Mesendoderm (in vitro differentiated cells): ENCODE measurements at regions not wholly inside any gene's neighbourhood (a gene's known extent, or its start where the extent isn't known, plus 50 kb on each side); places are given as distances from the start of the nearest gene placed in this dataset.

Source experiments
- DNase-seq: peaks from one replicate; pipeline ENCODE4 v3.0.0; 2013
- H2AK5ac ChIP-seq: 2 replicates; pipeline ENCODE4 v1.6.1; 2013; ENCODE audit warnings: low read length, inconsistent platforms
- H2BK120ac ChIP-seq: 2 replicates; pipeline ENCODE4 v1.6.1; 2013; ENCODE audit warnings: low read depth, mild to moderate bottlenecking, low read length, moderate library complexity, mixed read lengths
- H2BK15ac ChIP-seq: replicated peaks from 2 replicates; pipeline ENCODE4 v1.6.1; 2013; ENCODE audit warnings: low read depth, mild to moderate bottlenecking, moderate library complexity
- H2BK5ac ChIP-seq: 2 replicates; pipeline ENCODE4 v1.6.1; 2013; ENCODE audit warnings: low read length, inconsistent platforms
- H3K18ac ChIP-seq: 2 replicates; pipeline ENCODE4 v1.6.1; 2013; ENCODE audit warnings: mild to moderate bottlenecking, low read length, mixed read lengths
- H3K23ac ChIP-seq: one replicate; pipeline ENCODE4 v1.6.1; 2013; ENCODE audit warnings: low read length
- H3K27ac ChIP-seq: 2 replicates; pipeline ENCODE4 v1.5.1; 2013; ENCODE audit warnings: low read depth, mild to moderate bottlenecking, inconsistent platforms, low read length, moderate library complexity
- H3K27me3 ChIP-seq: 2 replicates; pipeline ENCODE4 v1.6.1; 2013; ENCODE audit warnings: low read length, control low read depth, mild to moderate bottlenecking, inconsistent platforms; ENCODE audit not compliant: insufficient read depth, poor library complexity
- H3K36me3 ChIP-seq: 2 replicates; pipeline ENCODE4 v1.6.1; 2013; ENCODE audit warnings: low read length, inconsistent platforms; ENCODE audit not compliant: control insufficient read depth, insufficient read depth
- H3K4ac ChIP-seq: one replicate; pipeline ENCODE4 v1.6.1; 2013; ENCODE audit warnings: low read depth, mild to moderate bottlenecking, low read length, moderate library complexity
- H3K4me1 ChIP-seq: 2 replicates; pipeline ENCODE4 v1.6.1; 2013; ENCODE audit warnings: low read depth, low read length, inconsistent platforms; ENCODE audit not compliant: control insufficient read depth
- H3K4me2 ChIP-seq: 2 replicates; pipeline ENCODE4 v1.6.1; 2013; ENCODE audit warnings: low read length
- H3K4me3 ChIP-seq: 2 replicates; pipeline ENCODE4 v1.5.1; 2013; ENCODE audit warnings: mild to moderate bottlenecking, low read length
- H3K56ac ChIP-seq: one replicate; pipeline ENCODE4 v1.6.1; 2013; ENCODE audit warnings: low read length
- H3K79me1 ChIP-seq: 2 replicates; pipeline ENCODE4 v1.6.1; 2013; ENCODE audit warnings: low read length, inconsistent platforms
- H3K79me2 ChIP-seq: 2 replicates; pipeline ENCODE4 v1.6.1; 2013; ENCODE audit warnings: mild to moderate bottlenecking, low read length; ENCODE audit not compliant: control insufficient read depth, insufficient read depth
- H3K9ac ChIP-seq: 2 replicates; pipeline ENCODE4 v1.6.1; 2013; ENCODE audit warnings: low read length, inconsistent platforms
- H4K5ac ChIP-seq: one replicate; pipeline ENCODE4 v1.6.1; 2013; ENCODE audit warnings: low read length
- H4K8ac ChIP-seq: one replicate; pipeline ENCODE4 v1.6.1; 2013; ENCODE audit warnings: low read depth, mild to moderate bottlenecking, control low read depth, low read length, moderate library complexity
- WGBS: extraction: QIAGEN DNeasy Blood & Tissue Kit; methylation state at CpG from one replicate; pipeline ENCODE4 v1.1.7; 2013; ENCODE audit warnings: low lambda C conversion rate, missing lambda C conversion rate; ENCODE audit not compliant: insufficient coverage; ENCODE audit errors: extremely low coverage; 5-methylcytosine and 5-hydroxymethylcytosine counted together

DNA sequence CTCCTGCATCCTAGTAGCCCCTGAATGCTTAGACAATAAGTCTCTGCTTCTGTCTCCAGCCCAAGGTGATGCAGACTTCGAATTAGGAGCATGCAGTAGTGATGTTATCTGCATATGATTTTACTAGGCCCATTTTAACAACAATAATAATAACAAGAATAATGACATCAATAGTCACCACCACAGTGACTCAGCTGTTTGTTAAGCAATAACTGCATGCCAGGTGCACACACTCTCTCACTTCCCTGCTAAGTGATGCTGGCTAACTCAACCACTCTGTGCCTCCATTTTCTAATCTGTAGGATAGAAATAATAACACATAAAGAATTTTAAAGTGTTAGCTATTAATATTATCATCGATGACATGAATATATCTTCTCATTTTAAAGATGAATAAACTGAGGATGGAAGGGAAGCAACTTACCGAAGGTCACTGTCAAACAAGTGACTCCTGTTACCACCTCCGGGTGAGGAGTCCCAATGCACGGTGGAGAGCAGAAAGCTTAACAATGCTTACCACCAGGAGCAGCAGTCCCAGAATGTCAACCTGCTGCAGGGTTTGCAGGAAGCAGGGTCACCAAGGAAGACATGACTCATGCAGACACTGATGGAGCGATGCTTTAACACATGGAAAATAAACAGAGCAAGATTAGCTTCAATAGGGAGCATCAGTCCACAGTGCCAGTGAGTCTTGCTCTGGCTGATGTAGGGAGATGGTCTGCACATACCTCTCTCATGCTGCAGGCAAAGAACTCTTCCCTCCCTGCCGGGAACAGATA lies 290.2 kb downstream of the SPATA17 start:
- Histone ChIP-seq H3K79me1 (no peaks in the 10 kb centered on the region), H3K27me3 (no peaks in the 10 kb centered on the region), H3K27ac (no peak overlapping the region), H2BK5ac (no peak overlapping the region), H3K79me2 (no peaks in the 10 kb centered on the region), H3K9ac (no peak overlapping the region), H3K4ac (no peak overlapping the region), H3K56ac (no peak overlapping the region), H3K4me1 (no peaks in the 10 kb centered on the region), H4K8ac (no peak overlapping the region), H2AK5ac (no peak overlapping the region), H3K36me3 (no peaks in the 10 kb centered on the region), H3K18ac (no peak overlapping the region), H4K5ac (no peak overlapping the region), H3K4me2 (no peak overlapping the region), H3K4me3 (no peak overlapping the region), H2BK15ac (no peak overlapping the region), H3K23ac (no peak overlapping the region), H2BK120ac (no peak overlapping the region)
- peak; percentile 47 for DNase-seq
- WGBS: no CpG with 5 or more reads among the region's 7 CpGs

DNA sequence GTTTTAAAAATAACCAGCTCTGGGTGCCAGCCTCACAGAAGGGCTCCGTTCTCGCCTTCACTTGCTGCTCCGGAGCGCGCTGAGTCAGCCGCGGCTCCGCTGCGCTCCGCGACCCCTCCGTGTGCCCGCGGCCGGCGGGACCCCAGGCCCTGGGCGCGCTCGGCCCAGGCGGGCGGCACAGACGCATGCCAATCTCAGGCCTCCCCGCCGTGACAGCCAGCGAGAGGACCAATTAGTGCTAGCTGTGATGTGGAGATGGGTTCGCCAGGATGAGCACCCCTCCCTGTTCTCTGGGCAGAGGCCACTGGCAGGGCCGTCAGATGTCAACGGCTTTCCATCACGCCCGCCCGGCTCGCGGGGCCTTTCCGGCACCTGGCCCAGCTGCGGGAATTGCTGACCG lies 293.8 kb downstream of the SPATA17 start:
- Histone ChIP-seq H3K9ac (no peak overlapping the region), H3K18ac (no peak overlapping the region), H3K56ac (no peak overlapping the region), H4K8ac (no peak overlapping the region), H3K79me2 (no peaks in the 10 kb centered on the region), H3K79me1 (no peaks in the 10 kb centered on the region), H3K27me3 (no peaks in the 10 kb centered on the region), H3K27ac (no peak overlapping the region), H2BK5ac (no peak overlapping the region), H4K5ac (no peak overlapping the region), H3K4me1 (no peaks in the 10 kb centered on the region), H3K36me3 (no peaks in the 10 kb centered on the region), H3K4me3 (no peak overlapping the region), H3K4me2 (no peak overlapping the region), H3K4ac (no peak overlapping the region), H2BK120ac (no peak overlapping the region), H3K23ac (no peak overlapping the region), H2BK15ac (no peak overlapping the region), H2AK5ac (no peak overlapping the region)
- no CpG with 5 or more reads among the region's 36 CpGs for WGBS
- DNase-seq: no peak

DNA sequence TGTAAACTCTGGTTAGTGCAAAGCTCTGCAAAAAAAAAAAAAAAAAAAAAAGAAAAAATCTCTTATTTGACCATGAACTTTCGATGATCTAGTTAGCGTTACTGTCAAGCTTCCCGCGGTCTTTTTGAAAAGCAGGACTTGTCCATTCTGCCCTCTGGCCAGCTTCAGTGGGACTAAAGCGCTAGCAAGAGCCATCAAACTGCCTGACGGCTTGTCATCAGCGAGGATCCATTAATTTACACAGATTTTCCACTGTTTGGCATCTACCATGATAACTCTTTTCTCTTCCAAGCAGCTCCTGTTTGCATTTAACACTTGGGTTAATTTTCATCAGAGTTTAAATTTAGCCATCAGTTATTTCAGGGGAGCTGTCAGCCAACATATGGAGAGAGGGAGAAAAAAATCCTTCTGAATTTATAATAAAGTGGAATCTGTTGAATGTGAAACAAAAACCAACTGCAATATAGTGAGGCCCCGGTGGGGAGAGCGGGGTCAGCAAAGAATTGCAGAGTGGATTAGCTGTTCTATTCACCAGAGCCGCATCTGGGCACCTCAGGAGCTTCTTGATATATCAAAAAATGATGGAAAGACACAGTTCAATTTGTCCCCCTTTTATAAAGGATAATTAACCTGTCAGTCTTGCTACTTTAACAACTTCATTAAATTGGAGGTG lies 298.2 kb downstream of the SPATA17 start:
- H3K4me2 ChIP-seq: no peak overlapping the region
- H3K9ac ChIP-seq: no peak overlapping the region
- no peak overlapping the region for H2BK15ac ChIP-seq
- H2BK5ac ChIP-seq: no peak overlapping the region
- no peaks in the 10 kb centered on the region for H3K79me2 ChIP-seq
- no peaks in the 10 kb centered on the region for H3K79me1 ChIP-seq
- H3K4ac ChIP-seq: no peak overlapping the region
- no peak overlapping the region for H3K18ac ChIP-seq
- H3K27me3 ChIP-seq: no peaks in the 10 kb centered on the region
- no peaks in the 10 kb centered on the region for H3K36me3 ChIP-seq
- no peak overlapping the region for H2AK5ac ChIP-seq
- H3K23ac ChIP-seq: no peak overlapping the region
- no peak overlapping the region for H3K4me3 ChIP-seq
- no peak for DNase-seq
- H3K27ac ChIP-seq: no peak overlapping the region
- H3K56ac ChIP-seq: no peak overlapping the region
- H2BK120ac ChIP-seq: no peak overlapping the region
- no peak overlapping the region for H4K8ac ChIP-seq
- WGBS: no CpG with 5 or more reads among the region's 10 CpGs
- no peak overlapping the region for H4K5ac ChIP-seq
- H3K4me1 ChIP-seq: no peaks in the 10 kb centered on the region

DNA sequence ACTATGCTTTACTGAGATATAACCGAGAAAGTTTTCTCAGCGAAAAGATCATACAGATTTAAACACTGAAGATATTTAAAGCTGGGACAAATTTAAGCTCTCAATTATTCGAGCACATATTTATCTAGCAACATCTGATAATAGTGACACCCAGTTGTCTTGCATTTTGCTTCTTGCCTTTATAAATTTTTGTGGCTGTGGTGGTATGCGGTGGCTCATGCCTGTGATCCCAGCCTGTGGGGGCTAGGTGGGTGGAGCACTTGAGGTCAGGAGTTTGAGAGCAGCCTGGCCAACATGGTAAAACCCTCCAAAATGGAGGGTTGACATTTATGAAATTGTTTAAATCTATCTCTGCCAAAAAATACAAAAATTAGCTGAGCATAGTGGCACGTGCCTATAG lies 312.2 kb downstream of the SPATA17 start:
- Histone ChIP-seq H3K27ac (no peak overlapping the region), H2BK15ac (no peak overlapping the region), H3K27me3 (no peaks in the 10 kb centered on the region), H3K4me3 (no peak overlapping the region), H3K18ac (no peak overlapping the region), H2BK5ac (no peak overlapping the region), H3K4me1 (no peaks in the 10 kb centered on the region), H4K5ac (no peak overlapping the region), H2AK5ac (no peak overlapping the region), H4K8ac (no peak overlapping the region), H3K9ac (no peak overlapping the region), H3K4me2 (no peak overlapping the region), H3K56ac (no peak overlapping the region), H3K36me3 (no peaks in the 10 kb centered on the region), H3K23ac (no peak overlapping the region), H3K79me2 (no peaks in the 10 kb centered on the region), H3K4ac (no peak overlapping the region), H2BK120ac (no peak overlapping the region), H3K79me1 (no peaks in the 10 kb centered on the region)
- WGBS: no CpG with 5 or more reads among the region's 5 CpGs
- DNase-seq: peak; percentile 5

DNA sequence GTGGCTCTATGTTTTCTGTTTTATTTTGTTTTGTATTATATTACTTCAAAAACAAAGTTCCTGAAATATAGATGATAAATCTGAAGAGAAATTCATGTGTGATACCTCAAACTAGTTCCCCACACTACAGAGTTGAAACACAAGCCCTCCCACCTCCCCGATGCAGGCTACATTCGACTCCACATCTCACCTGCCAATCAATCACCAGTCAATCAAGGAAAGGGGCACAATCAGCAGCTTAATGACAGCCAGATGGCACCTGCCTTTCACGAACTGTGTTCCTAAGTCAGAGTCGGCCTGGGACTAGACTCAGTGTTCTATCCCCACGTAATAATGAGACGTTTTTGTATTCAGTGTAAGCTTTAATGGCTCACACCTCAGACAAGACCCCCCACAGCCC lies 313.4 kb downstream of the SPATA17 start:
- Histone ChIP-seq H2BK120ac (no peak overlapping the region), H3K18ac (no peak overlapping the region), H3K79me2 (no peaks in the 10 kb centered on the region), H2BK15ac (no peak overlapping the region), H3K4me2 (no peak overlapping the region), H3K4ac (no peak overlapping the region), H3K56ac (no peak overlapping the region), H3K27me3 (no peaks in the 10 kb centered on the region), H4K5ac (no peak overlapping the region), H3K4me3 (no peak overlapping the region), H4K8ac (no peak overlapping the region), H3K23ac (no peak overlapping the region), H2AK5ac (no peak overlapping the region), H3K4me1 (no peaks in the 10 kb centered on the region), H2BK5ac (no peak overlapping the region), H3K9ac (no peak overlapping the region), H3K79me1 (no peaks in the 10 kb centered on the region), H3K27ac (no peak overlapping the region), H3K36me3 (no peaks in the 10 kb centered on the region)
- WGBS: no CpG with 5 or more reads among the region's 6 CpGs
- no peak for DNase-seq
